Panc1 (cell line): ENCODE measurements at regions not wholly inside any gene's neighbourhood (a gene's known extent, or its start where the extent isn't known, plus 50 kb on each side); places are given as distances from the start of the nearest gene placed in this dataset.

Experiments
- ATAC-seq: fragments of 200-7000 bp; cut with Tn5 transposase; 2 replicates; pipeline ENCODE4 v1.9.1; 2020; ENCODE audit warnings: mild to moderate bottlenecking, moderate library complexity
- BruUV-seq: library from RNA; stranded (reverse); fragments of 400-500 nt; replicated peaks from 2 replicates; lab custom pipeline; 2021; lab: Mats Ljungman, UMichigan
- CTCF ChIA-PET: fragments of 300-600 bp; sonication (Branson Sonifier 250); formaldehyde crosslinking; loops from one replicate; lab custom pipeline; 2022; ENCODE audit warnings: antibody characterized with exemption; lab: Charles Lee
- POLR2A ChIA-PET: fragments of 300-600 bp; sonication (Branson Sonifier 250); formaldehyde crosslinking; loops from one replicate; lab custom pipeline; 2022; ENCODE audit warnings: antibody characterized with exemption; lab: Charles Lee
- DNase-seq: peaks from one replicate; pipeline ENCODE4 v3.0.0-alpha.2; 2010; ENCODE audit warnings: low read depth, low spot score
- H3K27ac ChIP-seq: 2 replicates; pipeline ENCODE4 v1.5.1; 2011; ENCODE audit warnings: mild to moderate bottlenecking, low read length, inconsistent platforms
- H3K27me3 ChIP-seq: fragments of 200-500 bp; sonication (Bioruptor generic); 2 replicates; pipeline ENCODE4 v1.6.0; 2014; ENCODE audit warnings: low read length, inconsistent platforms; ENCODE audit not compliant: control insufficient read depth, insufficient read depth
- H3K36me3 ChIP-seq: fragments of 200-500 bp; sonication (Bioruptor generic); 2 replicates; pipeline ENCODE4 v1.5.1; 2014; ENCODE audit warnings: inconsistent platforms, mild to moderate bottlenecking, low read length, moderate library complexity; ENCODE audit not compliant: control insufficient read depth, insufficient read depth
- H3K4me1 ChIP-seq: 2 replicates; pipeline ENCODE4 v1.5.1; 2011; ENCODE audit warnings: inconsistent platforms, mild to moderate bottlenecking, low read length, moderate library complexity; ENCODE audit not compliant: control insufficient read depth, insufficient read depth
- H3K4me3 ChIP-seq, 2 experiments: 2 replicates each; pipeline ENCODE4 v1.5.1; 2011 to 2012; ENCODE audit warnings: low read depth in 2 of 2, low read length in 2 of 2, mild to moderate bottlenecking in 2 of 2, inconsistent platforms in 1 of 2, moderate library complexity in 1 of 2
- H3K9me3 ChIP-seq: fragments of 200-500 bp; sonication (Bioruptor generic); 2 replicates; pipeline ENCODE4 v1.5.1; 2014; ENCODE audit warnings: low read depth, mild to moderate bottlenecking, inconsistent platforms, low read length, moderate library complexity; ENCODE audit not compliant: control insufficient read depth, insufficient read depth
- POLR2AphosphoS5 ChIP-seq: IDR thresholded peaks from 2 replicates; pipeline ENCODE4 v1.6.1; 2012; ENCODE audit warnings: mild to moderate bottlenecking, low read depth, low read length, moderate library complexity
- SIN3A ChIP-seq: IDR thresholded peaks from 2 replicates; pipeline ENCODE4 v1.6.1; 2012; ENCODE audit warnings: low read depth, mild to moderate bottlenecking, low read length, moderate library complexity, borderline replicate concordance; ENCODE audit not compliant: insufficient read depth
- TCF7L2 ChIP-seq: IDR thresholded peaks from 2 replicates; pipeline ENCODE4 v1.6.1; 2011; ENCODE audit warnings: mild to moderate bottlenecking, low read depth, low read length, inconsistent platforms
- in situ Hi-C: cut with HindIII; loops from 2 replicates; pipeline ENCODE4 v1.10.0; 2016; ENCODE audit warnings: low sequenced_read_pairs, low pct_unique_long_range_greater_than_20kb
- intact Hi-C: fragments of 100-400 bp; cut with micrococcal nuclease; formaldehyde crosslinking; loops from one replicate; pipeline ENCODE4 v1.10.0; 2022; ENCODE audit not compliant: unreplicated experiment
- TF ChIP-seq, protein P1 (sequence below): fragments of 450-650 bp; IDR thresholded peaks from 2 replicates; pipeline ENCODE4 v1.5.1; 2017; ENCODE audit warnings: mild to moderate bottlenecking
- TF ChIP-seq, protein P2 (sequence below), 2 experiments: IDR thresholded peaks; 2 replicates each; pipeline ENCODE4 v1.6.1; 2011 to 2012; ENCODE audit warnings: low read depth in 2 of 2, control low read depth in 1 of 2, low read length in 1 of 2, mild to moderate bottlenecking in 1 of 2, moderate library complexity in 1 of 2; ENCODE audit not compliant: insufficient read depth in 1 of 2

DNA sequence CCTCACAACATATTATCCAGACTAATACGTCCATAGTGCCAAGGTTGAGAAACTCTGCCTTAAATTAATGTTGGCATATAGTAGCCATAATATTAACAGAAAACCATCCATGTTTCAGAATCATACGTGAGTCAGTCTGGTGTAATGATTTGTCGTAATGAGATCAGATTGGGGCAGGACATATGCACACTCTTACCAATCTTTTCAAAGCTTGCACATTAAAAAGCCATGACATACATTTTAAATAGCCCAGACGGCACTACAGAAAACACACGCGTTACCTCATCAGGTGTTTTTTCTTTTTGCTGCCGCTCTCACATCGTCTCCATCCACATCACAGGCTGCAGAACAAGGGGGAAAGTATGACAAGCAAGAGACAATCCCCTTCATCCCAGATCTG, 211.6 kb downstream of the NEBL start:
- BruUV-seq: no TSS peak
- POLR2A ChIA-PET: no interaction called here
- in situ Hi-C loops: no loop called here
- Histone ChIP-seq H3K27me3 (no peaks in the 10 kb centered on the region), H3K4me3 (no peak overlapping the region), H3K27ac (no peak overlapping the region), H3K36me3 (no peaks in the 10 kb centered on the region), H3K4me1 (no peaks in the 10 kb centered on the region), H3K9me3 (no peaks in the 10 kb centered on the region)
- TF ChIP-seq TCF7L2 (no peak), SIN3A (no peak)
- TF ChIP-seq, protein P1, sequence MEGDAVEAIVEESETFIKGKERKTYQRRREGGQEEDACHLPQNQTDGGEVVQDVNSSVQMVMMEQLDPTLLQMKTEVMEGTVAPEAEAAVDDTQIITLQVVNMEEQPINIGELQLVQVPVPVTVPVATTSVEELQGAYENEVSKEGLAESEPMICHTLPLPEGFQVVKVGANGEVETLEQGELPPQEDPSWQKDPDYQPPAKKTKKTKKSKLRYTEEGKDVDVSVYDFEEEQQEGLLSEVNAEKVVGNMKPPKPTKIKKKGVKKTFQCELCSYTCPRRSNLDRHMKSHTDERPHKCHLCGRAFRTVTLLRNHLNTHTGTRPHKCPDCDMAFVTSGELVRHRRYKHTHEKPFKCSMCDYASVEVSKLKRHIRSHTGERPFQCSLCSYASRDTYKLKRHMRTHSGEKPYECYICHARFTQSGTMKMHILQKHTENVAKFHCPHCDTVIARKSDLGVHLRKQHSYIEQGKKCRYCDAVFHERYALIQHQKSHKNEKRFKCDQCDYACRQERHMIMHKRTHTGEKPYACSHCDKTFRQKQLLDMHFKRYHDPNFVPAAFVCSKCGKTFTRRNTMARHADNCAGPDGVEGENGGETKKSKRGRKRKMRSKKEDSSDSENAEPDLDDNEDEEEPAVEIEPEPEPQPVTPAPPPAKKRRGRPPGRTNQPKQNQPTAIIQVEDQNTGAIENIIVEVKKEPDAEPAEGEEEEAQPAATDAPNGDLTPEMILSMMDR: no peak
- intact Hi-C loops: no loop called here
- CTCF ChIA-PET: no interaction called here
- DNase-seq (no peak), ATAC-seq (no peak)

DNA sequence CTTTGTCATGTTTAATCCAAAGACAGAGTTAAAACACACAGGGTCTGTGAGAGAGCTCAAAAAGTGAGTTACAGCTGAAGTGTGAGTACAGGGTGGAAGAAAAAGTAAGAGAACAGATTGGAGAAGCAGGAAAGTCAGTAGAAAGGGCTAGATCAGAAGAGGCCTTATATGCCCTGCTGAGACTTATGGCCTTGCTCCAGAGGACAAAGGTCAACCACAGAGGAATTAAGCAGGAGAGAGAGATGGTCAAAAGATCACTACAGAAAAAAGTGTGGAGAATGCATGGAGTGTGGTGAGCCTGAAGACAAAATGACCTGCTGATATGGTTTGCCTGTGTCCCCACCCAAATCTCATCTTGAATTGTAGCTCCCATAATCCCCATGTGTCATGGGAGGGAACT, 213.8 kb downstream of the NEBL start:
- ATAC-seq: no peak
- TF ChIP-seq TCF7L2: no peak
- TF ChIP-seq, protein P1: no peak
- TF ChIP-seq POLR2AphosphoS5: no peak
- no peak for TF ChIP-seq SIN3A
- TF ChIP-seq, protein P2, sequence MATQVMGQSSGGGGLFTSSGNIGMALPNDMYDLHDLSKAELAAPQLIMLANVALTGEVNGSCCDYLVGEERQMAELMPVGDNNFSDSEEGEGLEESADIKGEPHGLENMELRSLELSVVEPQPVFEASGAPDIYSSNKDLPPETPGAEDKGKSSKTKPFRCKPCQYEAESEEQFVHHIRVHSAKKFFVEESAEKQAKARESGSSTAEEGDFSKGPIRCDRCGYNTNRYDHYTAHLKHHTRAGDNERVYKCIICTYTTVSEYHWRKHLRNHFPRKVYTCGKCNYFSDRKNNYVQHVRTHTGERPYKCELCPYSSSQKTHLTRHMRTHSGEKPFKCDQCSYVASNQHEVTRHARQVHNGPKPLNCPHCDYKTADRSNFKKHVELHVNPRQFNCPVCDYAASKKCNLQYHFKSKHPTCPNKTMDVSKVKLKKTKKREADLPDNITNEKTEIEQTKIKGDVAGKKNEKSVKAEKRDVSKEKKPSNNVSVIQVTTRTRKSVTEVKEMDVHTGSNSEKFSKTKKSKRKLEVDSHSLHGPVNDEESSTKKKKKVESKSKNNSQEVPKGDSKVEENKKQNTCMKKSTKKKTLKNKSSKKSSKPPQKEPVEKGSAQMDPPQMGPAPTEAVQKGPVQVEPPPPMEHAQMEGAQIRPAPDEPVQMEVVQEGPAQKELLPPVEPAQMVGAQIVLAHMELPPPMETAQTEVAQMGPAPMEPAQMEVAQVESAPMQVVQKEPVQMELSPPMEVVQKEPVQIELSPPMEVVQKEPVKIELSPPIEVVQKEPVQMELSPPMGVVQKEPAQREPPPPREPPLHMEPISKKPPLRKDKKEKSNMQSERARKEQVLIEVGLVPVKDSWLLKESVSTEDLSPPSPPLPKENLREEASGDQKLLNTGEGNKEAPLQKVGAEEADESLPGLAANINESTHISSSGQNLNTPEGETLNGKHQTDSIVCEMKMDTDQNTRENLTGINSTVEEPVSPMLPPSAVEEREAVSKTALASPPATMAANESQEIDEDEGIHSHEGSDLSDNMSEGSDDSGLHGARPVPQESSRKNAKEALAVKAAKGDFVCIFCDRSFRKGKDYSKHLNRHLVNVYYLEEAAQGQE (IDR thresholded peaks at IDR 0.05; ENCODE audit: insufficient read depth in 1 of 2, low read depth in 2 of 2, low read length in 1 of 2): no peak
- intact Hi-C loops: no loop called here
- CTCF ChIA-PET: no interaction called here
- H3K9me3 ChIP-seq: no peaks in the 10 kb centered on the region
- POLR2A ChIA-PET: no interaction called here
- no peaks in the 10 kb centered on the region for H3K27me3 ChIP-seq
- no peak overlapping the region for H3K4me3 ChIP-seq
- no peaks in the 10 kb centered on the region for H3K36me3 ChIP-seq
- in situ Hi-C loops: no loop called here
- no TSS peak for BruUV-seq
- H3K4me1 ChIP-seq: no peaks in the 10 kb centered on the region
- H3K27ac ChIP-seq: no peak overlapping the region
- no peak for DNase-seq
